NT2/D1 (cell line): ENCODE measurements at regions not wholly inside any gene's neighbourhood (a gene's known extent, or its start where the extent isn't known, plus 50 kb on each side); places are given as distances from the start of the nearest gene placed in this dataset.

ENCODE experiments used
- YY1 ChIP-seq: IDR thresholded peaks from 2 replicates; pipeline ENCODE4 v1.6.1; 2011; ENCODE audit not compliant: insufficient read length, insufficient read depth
- ZNF274 ChIP-seq: IDR thresholded peaks from 2 replicates; pipeline ENCODE4 v1.6.1; 2011; ENCODE audit warnings: mild to moderate bottlenecking, low read depth, low read length

DNA sequence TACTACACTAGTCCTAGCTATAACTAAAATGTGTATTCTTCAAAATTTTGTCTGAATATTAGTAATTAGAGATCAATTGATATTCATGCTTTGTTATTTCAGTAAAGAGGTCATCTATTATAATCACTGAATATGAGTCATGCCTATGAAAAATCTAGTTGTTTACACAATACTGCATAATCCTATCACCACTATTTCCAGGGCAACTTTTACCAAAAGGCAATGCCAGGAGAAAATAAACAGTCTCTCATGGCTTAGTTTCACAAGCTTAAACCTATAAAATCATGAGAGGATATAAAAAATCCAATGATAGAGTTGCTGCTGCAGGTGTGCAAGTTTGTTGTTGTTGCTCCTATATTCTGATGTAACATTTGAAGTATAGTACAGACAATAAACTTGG lies 149.9 kb upstream of the COL1A2 start:
- TF ChIP-seq YY1 (no peak), ZNF274 (no peak)
